ENCODE measurements at regions not wholly inside any gene's neighbourhood (a gene's known extent, or its start where the extent isn't known, plus 50 kb on each side); places are given as distances from the start of the nearest gene placed in this dataset.
"Not testable (repeated sequence)": the region's sequence is repeated elsewhere in the genome, so short reads cannot be mapped to it uniquely, and the experiment has no call there.

DNA sequence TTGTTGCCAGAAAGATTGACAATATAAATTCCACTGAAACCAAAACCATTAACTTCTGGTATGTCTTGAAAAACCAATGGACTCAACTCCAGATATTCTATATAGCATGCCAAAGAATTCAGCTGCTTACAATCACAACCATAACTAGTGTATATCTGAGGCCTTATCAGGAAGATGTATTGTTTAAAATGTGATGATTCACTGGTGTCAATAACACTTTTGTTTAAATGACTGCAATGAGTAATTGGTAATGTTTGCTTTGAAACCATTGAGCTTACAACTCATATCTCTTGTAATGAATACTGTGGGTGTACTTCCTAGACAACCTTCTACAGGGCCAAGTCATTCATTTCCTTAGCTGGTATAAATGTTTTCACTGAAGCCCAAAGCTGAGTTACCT is 727.9 kb upstream of the KCND2 start:
- Mint-ChIP-seq H3K4me3 (no peak overlapping the region), H3K27me3 (no peaks in the 10 kb centered on the region), H3K9me3 (peaks cover 0 to 7% (median under 1%) of the 10 kb centered on the region in 3 donors), H3K36me3 (no peaks in the 10 kb centered on the region), H3K4me1 (no peaks in the 10 kb centered on the region), H3K27ac (no peak overlapping the region)

DNA sequence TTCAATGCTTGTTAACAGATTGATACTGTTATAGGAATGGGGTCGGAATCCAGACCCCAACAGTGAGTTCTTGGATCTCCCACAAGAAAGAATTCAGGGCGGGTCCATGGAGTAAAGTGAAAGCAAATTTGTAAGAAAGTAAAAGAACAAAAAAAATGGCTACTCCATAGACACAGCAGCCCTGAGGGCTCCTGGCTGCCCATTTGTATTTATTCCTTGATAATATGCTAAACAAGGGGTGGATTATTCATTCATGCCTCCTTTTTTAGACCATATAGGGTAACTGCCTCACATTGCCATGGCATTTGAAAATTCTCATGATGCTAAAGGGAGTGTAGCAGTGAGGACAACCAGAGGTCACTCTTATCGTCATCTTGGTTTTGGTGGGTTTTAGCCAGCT is 717.2 kb upstream of the KCND2 start:
- Mint-ChIP-seq H3K27ac (no peak overlapping the region), H3K4me1 (no peaks in the 10 kb centered on the region), H3K27me3 (no peaks in the 10 kb centered on the region), H3K9me3 (peaks cover 2 to 15% (median 4%) of the 10 kb centered on the region in 3 donors), H3K36me3 (no peaks in the 10 kb centered on the region), H3K4me3 (no peak overlapping the region)

DNA sequence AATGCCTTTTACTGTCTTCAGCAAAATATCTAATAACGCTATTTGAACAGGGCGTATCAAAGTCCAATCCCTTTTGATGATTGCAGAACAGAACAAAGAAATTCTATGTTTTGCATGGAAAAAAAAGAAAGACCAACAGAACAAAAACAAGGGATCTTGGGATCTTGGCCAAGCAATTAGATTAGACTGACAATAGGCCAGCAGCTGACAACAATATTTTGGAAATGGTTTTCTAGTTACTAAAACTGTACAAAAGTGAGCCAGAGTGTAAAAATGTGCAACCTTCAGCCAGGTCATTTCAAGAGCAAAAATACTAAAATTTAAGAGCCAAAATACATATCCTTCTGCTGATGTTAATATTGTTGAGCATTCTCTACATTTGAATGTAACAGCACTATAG is 716.5 kb upstream of the KCND2 start:
- H3K9me3 Mint-ChIP-seq: peaks cover 2 to 13% (median 4%) of the 10 kb centered on the region in 3 donors
- no peaks in the 10 kb centered on the region for H3K36me3 Mint-ChIP-seq
- H3K27me3 Mint-ChIP-seq: no peaks in the 10 kb centered on the region
- H3K27ac Mint-ChIP-seq: no peak overlapping the region
- no peaks in the 10 kb centered on the region for H3K4me1 Mint-ChIP-seq
- no peak overlapping the region for H3K4me3 Mint-ChIP-seq

DNA sequence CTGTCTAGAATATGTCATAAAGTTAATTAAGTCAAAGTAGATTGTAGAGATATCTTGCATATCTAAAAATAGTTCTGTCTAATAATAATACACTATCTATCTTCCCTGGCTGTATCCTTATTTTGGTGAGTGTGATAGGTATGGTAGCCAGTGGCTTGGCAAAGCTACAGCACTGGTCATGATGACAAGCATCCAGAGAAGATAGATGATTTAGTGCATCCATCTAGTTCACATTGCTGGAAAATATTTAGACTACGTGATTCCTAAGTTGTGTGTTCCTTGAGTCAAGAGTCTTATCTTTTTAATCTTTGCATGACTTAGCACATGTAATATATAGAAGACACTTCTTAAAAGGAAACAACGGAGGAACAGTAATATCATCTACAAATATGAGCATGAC is 711.2 kb upstream of the KCND2 start:
- Mint-ChIP-seq H3K9me3 (peaks cover 2 to 13% (median 10%) of the 10 kb centered on the region in 3 donors), H3K4me3 (no peak overlapping the region), H3K27ac (no peak overlapping the region), H3K36me3 (no peaks in the 10 kb centered on the region), H3K4me1 (no peaks in the 10 kb centered on the region), H3K27me3 (no peaks in the 10 kb centered on the region)

DNA sequence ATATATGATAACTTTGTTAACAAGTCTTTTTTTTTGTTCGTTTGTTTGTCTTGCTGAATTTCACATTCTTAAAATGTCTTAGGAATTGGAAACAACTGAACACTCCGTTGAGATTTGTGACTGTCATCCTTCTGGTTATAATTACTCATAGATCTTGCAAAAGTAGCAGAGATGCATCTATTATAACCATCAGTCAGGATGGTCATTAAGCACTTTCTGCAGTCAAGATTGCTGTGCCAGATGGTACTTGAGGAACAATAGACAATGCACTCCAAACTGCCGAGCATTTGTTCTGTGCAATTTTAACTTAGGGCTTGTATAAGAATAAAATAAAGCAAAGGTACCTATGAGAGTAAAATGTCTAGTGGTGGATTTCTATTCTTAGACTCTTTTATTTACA is 710.1 kb upstream of the KCND2 start:
- no peaks in the 10 kb centered on the region for H3K4me1 Mint-ChIP-seq
- H3K9me3 Mint-ChIP-seq: peaks cover 0 to 14% (median 10%) of the 10 kb centered on the region in 3 donors
- H3K4me3 Mint-ChIP-seq: no peak overlapping the region
- no peaks in the 10 kb centered on the region for H3K27me3 Mint-ChIP-seq
- H3K27ac Mint-ChIP-seq: no peak overlapping the region
- H3K36me3 Mint-ChIP-seq: no peaks in the 10 kb centered on the region

DNA sequence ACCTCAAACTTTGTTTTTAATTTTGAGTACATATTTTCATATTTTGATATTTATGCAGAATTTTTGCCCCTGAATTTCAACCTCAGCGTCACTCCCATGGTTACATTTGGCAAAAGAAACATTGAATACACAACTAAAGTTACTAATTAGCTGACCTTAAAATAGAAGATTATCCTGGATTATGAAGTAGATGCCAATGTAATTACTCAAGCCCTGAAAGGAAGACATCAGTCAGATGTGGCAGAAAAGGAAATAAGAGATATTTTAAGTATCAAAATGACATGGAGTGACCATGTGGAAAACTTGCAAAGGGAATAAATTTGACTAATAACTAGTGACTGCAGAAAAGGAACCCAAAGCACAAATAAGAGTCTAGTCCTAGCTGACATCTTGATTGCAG is 701.3 kb upstream of the KCND2 start:
- Mint-ChIP-seq H3K9me3 (peaks cover 2 to 4% (median 3%) of the 10 kb centered on the region in 3 donors), H3K27me3 (no peaks in the 10 kb centered on the region), H3K4me1 (no peaks in the 10 kb centered on the region), H3K36me3 (no peaks in the 10 kb centered on the region), H3K27ac (no peak overlapping the region), H3K4me3 (no peak overlapping the region)

DNA sequence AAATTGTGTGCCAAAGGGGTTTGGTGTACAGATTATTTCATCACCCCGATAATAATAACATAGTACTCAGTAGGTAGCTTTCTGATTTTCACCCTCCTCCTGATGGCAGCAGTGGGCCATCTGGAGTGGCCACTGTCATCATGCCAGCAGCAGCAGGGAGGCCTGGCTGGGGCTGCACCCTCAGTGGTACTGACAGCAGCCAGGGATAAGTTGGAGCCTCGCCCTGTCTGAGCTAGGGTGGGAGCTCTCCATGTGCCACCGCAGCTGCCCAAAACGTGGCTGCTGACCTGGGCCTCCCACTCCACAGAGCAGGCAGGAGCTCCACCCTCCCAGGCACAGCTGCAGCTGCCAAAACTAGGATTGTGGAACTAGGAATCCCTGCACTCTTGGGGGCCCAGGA is 700.8 kb upstream of the KCND2 start:
- no peaks in the 10 kb centered on the region for H3K4me1 Mint-ChIP-seq
- H3K36me3 Mint-ChIP-seq: no peaks in the 10 kb centered on the region
- H3K27me3 Mint-ChIP-seq: no peaks in the 10 kb centered on the region
- no peak overlapping the region for H3K27ac Mint-ChIP-seq
- H3K9me3 Mint-ChIP-seq: peaks cover 2 to 4% (median 3%) of the 10 kb centered on the region in 3 donors
- H3K4me3 Mint-ChIP-seq: no peak overlapping the region

DNA sequence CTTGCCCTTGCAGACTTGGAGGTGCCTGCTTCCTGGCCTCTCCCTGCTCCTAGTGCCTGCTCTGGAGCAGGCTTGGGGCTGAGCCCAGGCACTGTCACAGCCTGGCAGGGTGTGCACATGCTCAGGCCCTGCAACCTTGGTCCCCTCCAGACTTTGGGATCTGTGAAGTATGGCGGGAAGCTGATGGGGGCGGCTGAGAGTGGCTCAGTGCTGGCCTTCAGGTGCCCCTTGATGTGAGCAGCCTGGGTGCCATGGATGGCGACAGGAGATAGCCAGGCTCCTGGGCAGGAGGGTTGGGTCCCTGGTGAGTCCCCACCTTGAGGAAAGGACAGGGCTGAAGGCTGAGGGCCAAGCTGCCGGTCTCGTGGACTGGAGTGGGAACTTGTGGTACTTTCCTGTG is 700.4 kb upstream of the KCND2 start:
- Mint-ChIP-seq H3K4me1 (no peaks in the 10 kb centered on the region), H3K4me3 (no peak overlapping the region), H3K27me3 (no peaks in the 10 kb centered on the region), H3K9me3 (peaks cover 2 to 4% (median 3%) of the 10 kb centered on the region in 3 donors), H3K36me3 (no peaks in the 10 kb centered on the region), H3K27ac (no peak overlapping the region)

DNA sequence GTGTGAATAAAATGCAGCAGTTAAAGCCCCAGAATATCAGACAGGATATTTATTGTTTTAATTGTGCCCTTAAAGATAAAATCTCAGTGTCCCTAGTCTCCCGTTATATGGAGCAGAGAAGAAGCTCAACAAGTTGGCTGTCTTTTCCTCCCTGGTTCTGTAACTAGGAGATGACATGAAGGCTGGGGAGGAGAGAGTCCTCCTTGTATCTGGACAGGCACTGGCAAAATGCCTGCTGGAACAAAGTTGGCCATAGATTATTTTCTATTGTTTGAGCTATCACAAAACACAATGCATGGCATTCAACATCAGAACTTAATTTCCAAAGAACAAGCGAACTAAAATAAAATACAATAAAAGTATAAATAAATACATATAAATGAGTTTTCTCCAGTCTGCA is 694.9 kb upstream of the KCND2 start:
- H3K9me3 Mint-ChIP-seq: peaks cover 0 to 4% (median 4%) of the 10 kb centered on the region in 3 donors
- no peak overlapping the region for H3K4me3 Mint-ChIP-seq
- H3K27me3 Mint-ChIP-seq: no peaks in the 10 kb centered on the region
- no peak overlapping the region for H3K27ac Mint-ChIP-seq
- H3K4me1 Mint-ChIP-seq: no peaks in the 10 kb centered on the region
- no peaks in the 10 kb centered on the region for H3K36me3 Mint-ChIP-seq

DNA sequence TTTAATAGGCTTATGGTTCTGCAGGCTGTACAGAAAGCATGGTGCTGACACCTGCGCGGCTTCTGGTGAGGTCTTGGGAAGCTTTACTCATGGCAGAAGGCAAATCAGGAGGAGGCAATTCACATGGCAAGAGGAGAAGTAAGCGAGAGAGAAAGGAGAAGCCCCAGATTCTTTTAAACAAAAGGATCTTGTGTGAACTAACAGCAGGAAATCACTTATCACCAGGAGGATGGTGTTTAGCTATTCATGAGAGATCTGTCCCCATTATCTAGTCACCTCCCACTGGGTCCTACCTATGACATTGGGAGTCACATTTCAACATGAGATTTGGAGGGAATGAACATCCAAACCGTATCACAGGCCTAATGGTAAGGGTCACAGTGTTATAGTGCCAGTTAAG is 678.0 kb upstream of the KCND2 start:
- Mint-ChIP-seq H3K36me3 (no peaks in the 10 kb centered on the region), H3K27me3 (no peaks in the 10 kb centered on the region), H3K4me3 (no peak overlapping the region), H3K9me3 (peaks cover 2 to 6% (median 5%) of the 10 kb centered on the region in 3 donors), H3K27ac (no peak overlapping the region), H3K4me1 (no peaks in the 10 kb centered on the region)

DNA sequence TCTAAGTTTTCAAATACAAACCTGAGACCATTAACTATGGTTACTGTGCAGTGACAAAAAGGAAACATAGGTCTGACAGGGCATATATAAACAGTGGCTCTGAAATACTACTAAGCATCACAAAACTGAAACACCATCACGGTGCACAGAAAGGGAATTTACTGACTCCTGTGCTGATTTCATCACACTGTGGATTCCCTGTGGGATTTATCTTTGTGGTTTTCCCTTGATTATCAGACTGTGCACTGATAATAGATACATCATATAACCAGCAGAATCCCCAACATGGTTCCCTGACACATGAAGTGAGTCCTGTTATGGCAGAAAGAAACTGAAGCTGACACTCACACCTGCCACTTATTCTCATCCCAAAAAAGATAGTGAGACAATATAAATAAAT is 676.3 kb upstream of the KCND2 start:
- Mint-ChIP-seq H3K36me3 (peaks cover 1% of the 10 kb centered on the region), H3K27ac (no peak overlapping the region), H3K4me3 (no peak overlapping the region), H3K27me3 (no peaks in the 10 kb centered on the region), H3K4me1 (no peaks in the 10 kb centered on the region), H3K9me3 (peaks cover 2 to 8% (median 5%) of the 10 kb centered on the region in 3 donors)

DNA sequence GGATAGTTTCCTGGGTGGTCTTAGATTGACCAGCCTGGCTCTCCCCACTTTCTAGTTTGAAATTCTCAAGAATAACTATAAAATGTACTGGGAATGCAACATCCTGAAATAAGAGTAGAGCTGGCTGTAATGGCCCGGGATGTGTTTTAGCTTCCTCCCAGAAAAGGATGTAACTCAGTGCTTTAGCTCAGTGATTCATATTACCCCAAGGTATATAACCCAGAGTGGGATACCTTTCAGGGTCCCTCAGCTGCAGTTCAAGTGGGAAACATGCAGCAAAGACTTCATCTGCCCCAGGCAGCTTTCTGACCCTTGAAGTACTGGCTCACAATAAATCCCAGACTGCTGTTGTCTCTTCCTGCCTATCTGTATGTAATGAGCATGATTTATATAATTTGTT is 666.7 kb upstream of the KCND2 start:
- Mint-ChIP-seq H3K9me3 (peaks cover 5 to 12% (median 9%) of the 10 kb centered on the region in 3 donors), H3K27ac (no peak overlapping the region), H3K4me3 (no peak overlapping the region), H3K4me1 (no peaks in the 10 kb centered on the region), H3K36me3 (no peaks in the 10 kb centered on the region), H3K27me3 (no peaks in the 10 kb centered on the region)

DNA sequence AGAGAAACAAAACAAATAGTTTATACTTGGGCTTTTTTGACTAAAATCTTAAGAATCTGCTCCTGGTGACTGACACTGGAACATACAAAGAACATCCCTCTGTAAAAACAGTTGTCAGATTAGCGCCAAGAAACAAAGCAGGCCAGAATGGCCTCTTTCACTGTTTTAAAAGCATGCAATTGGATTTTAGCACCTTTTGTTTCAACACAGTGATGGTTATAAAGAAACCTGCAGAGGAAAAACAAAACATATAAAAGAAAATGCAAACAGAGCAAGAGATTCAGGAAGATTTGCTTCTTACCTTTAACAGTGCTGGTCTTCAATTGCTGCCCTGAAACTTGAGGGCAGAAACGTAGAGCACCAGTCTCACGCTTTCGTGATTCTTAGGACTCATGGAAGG is 652.2 kb upstream of the KCND2 start:
- no peak overlapping the region for H3K27ac Mint-ChIP-seq
- H3K9me3 Mint-ChIP-seq: peaks cover 0 to 13% (median 5%) of the 10 kb centered on the region in 3 donors
- no peaks in the 10 kb centered on the region for H3K36me3 Mint-ChIP-seq
- no peak overlapping the region for H3K4me3 Mint-ChIP-seq
- H3K27me3 Mint-ChIP-seq: no peaks in the 10 kb centered on the region
- no peaks in the 10 kb centered on the region for H3K4me1 Mint-ChIP-seq

DNA sequence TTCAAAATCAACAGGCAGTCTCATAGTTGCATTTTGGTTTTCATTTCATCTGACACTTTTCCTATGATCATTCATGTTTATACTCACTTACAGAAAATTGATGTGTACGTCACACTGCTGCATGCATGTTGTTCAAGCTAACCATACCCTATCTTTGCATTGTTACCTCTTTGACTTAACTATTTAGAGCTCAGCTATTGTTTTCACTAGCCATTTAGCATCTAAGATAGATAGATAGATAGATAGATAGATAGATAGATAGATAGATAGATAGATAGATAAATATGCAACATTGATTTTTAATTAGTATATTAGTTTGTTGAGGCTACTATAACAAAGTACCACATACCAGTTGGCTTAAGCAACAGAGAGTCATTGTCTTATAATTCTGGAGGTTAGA is 649.5 kb upstream of the KCND2 start:
- Mint-ChIP-seq H3K9me3 (peaks cover 0 to 8% (median 3%) of the 10 kb centered on the region in 3 donors), H3K27me3 (no peaks in the 10 kb centered on the region), H3K27ac (no peak overlapping the region), H3K4me1 (no peaks in the 10 kb centered on the region), H3K36me3 (no peaks in the 10 kb centered on the region), H3K4me3 (no peak overlapping the region)

DNA sequence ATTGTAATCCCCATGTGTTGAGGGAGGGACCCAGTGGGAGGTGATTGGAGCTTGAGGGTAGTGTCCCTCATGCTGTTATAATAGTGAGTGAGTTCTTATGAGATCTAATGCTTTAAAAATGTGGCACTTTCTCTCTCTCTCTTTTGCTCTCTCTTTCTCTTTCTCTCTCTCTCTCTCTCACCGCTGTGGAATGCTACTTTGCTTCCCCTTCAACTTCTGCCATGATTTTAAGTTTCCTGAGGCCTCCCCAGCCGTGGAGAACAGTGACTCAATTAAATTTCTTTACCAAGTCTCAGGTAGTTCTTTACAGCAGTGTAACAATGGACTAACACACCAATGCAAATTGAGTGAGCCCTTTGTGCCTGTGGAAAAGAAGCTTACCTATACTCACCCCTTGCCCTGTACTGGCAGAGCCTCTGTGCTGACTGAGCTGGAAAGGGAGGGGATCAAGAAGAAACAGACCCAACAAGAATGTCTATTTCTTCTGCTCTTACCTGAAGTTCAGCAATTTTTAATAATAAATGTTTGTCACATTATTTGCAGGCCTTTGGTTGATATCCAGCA is 642.5 kb upstream of the KCND2 start:
- H3K27ac Mint-ChIP-seq: no peak overlapping the region
- H3K4me1 Mint-ChIP-seq: no peaks in the 10 kb centered on the region
- no peaks in the 10 kb centered on the region for H3K27me3 Mint-ChIP-seq
- no peak overlapping the region for H3K4me3 Mint-ChIP-seq
- H3K9me3 Mint-ChIP-seq: peaks cover 0 to 2% (median 2%) of the 10 kb centered on the region in 3 donors
- no peaks in the 10 kb centered on the region for H3K36me3 Mint-ChIP-seq

DNA sequence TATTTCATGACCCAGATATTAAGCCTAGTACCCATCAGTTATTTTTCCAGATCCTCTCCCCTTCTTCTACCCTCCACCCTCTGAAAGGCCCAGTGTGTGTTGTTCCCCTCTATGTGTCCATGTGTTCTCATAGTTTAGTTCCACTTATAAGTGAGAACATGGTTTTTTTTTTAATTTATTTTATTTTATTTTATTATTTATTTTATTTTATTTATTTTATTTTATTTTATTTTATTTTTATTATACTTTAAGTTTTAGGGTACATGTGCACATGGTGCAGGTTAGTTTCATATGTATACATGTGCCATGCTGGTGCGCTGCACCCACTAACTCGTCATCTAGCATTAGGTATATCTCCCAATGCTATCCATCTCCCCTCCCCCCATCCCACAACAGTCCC is 639.2 kb upstream of the KCND2 start:
- not testable (repeated sequence) for H3K27ac Mint-ChIP-seq, H3K4me3 Mint-ChIP-seq, H3K36me3 Mint-ChIP-seq, H3K27me3 Mint-ChIP-seq, H3K4me1 Mint-ChIP-seq, H3K9me3 Mint-ChIP-seq

DNA sequence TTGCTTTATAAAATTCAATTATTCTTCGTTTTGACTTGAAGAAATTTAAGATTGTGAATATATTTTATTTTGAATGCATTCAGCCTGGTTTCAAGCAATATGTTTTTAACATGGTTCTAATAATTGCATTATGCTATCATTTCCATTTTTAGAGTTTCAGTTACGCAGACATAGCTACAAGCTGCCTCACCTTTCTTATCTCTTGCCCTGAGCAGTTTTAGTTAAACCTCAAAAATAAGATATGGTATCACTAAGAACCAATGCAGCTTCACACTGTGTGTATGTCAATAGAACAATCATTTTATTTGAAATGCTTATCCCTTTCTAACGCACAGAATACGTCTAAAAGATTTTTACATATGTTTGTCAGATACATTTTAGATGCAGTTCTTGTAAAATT is 632.6 kb upstream of the KCND2 start:
- Mint-ChIP-seq H3K27ac (no peak overlapping the region), H3K4me3 (no peak overlapping the region), H3K9me3 (peaks cover 2 to 5% (median 4%) of the 10 kb centered on the region in 3 donors)

More for the DNA sequence above, 632.6 kb upstream of the KCND2 start:
- Mint-ChIP-seq H3K27me3 (no peaks in the 10 kb centered on the region), H3K4me1 (no peaks in the 10 kb centered on the region), H3K36me3 (no peaks in the 10 kb centered on the region)

Data from IgD-negative memory B cell (primary cell).